ENCODE measurements at regions not wholly inside any gene's neighbourhood (a gene's known extent, or its start where the extent isn't known, plus 50 kb on each side); places are given as distances from the start of the nearest gene placed in this dataset.

- DNase-seq = no peak
Observed at GRCh38 chr5:135085936-135086725, 52.1 kb upstream of the PITX1 start.

DNA sequence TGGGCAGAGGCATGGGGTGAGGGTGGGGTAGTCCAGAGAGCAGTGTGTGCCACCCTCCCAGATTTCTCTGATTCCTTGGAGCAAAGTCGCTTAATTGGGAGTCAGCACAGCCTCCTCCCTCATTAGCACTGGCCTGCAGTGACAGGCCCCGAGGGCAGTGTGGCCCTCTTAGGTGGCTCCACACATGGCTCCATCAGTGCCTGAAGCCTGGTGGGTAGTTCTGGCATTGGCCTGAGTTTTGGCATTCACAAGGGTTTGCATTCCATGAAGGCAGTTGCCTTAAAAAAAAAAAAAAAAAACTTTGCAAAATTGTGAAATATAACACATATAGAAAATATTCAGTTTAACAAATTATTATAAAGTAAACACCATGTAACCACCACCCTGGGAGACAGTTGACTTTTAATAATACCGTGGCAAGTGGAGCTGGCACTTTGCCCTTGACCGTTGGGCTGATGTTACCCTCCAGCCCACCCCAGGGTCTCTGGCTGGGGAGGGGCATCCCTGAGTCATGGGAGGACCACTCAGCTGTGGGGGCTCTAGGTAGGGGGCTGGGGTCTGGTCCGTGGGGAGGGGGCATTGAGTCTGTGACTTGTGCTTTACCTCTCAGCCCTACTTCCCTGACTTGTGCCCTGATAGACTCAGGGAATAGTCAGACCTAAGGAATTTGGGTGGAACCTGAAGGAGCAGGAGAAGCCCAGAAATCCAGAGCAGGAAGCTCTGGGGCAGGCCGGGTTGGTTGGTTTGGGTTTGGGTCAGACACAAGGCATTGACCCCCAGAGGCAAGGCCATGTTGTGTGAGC is 51.3 kb upstream of the PITX1 start:
- no peak for DNase-seq

Data from stimulated activated CD4-positive, alpha-beta T cell treated with anti-CD3 and anti-CD28 coated beads, Interleukin-12 subunit alpha, Interleukin-12 subunit beta, amount 100 ng/mL, for 4 hours (primary cell).